RWPE1 (cell line): ENCODE measurements at regions not wholly inside any gene's neighbourhood (a gene's known extent, or its start where the extent isn't known, plus 50 kb on each side); places are given as distances from the start of the nearest gene placed in this dataset.

ENCODE experiments used
- CTCF ChIA-PET: fragments of 350-600 bp; sonication (Branson Sonifier 250); formaldehyde crosslinking; extraction: SDS; loops from one replicate; lab custom pipeline; 2021; lab: Yijun Ruan, JAX
- POLR2A ChIA-PET: fragments of 400-600 bp; formaldehyde crosslinking; extraction: SDS; loops from one replicate; lab custom pipeline; 2020; ENCODE audit warnings: antibody characterized with exemption; ENCODE audit not compliant: low non-redundant PET; lab: Yijun Ruan, JAX
- DNase-seq: peaks from one replicate; pipeline ENCODE4 v3.0.0; 2012; ENCODE audit warnings: low spot score
- H3K27ac ChIP-seq: fragments of 450-650 bp; 2 replicates; pipeline ENCODE4 v1.5.1; 2017
- TF ChIP-seq, protein P1 (sequence below): fragments of 450-650 bp; conservative IDR thresholded peaks from 2 replicates; pipeline ENCODE4 v1.5.1; 2017; ENCODE audit warnings: low read depth, mild to moderate bottlenecking

DNA sequence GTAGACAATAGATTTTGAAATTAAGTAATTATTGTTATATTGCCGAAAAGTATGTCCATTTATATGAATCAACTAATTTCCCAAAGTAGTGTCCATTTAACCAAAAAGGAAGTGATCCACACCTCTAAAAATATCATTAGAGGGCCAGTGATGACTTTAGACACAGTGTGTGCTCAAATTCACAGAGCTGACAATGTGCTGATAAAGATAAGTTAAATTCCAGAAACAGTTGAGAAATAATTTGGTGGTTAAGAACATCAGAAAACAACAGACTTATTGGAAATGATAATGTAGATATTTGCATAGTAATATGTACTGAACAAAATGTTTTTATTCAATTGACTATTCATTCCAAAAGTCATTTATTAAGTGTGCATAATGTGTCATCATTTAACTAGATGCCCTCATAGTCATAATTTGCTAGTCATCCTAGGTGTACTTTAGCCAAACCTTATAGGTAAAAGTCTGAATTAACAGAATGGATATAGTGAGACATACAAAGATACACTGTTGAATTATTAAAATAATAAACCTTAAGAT is 230.2 kb upstream of the ADAMTS9 start:
- H3K27ac ChIP-seq = no peak overlapping the region
- ChIA-PET POLR2A (no interaction called here), CTCF (no interaction called here)
- DNase-seq = no peak
- TF ChIP-seq, protein P1, sequence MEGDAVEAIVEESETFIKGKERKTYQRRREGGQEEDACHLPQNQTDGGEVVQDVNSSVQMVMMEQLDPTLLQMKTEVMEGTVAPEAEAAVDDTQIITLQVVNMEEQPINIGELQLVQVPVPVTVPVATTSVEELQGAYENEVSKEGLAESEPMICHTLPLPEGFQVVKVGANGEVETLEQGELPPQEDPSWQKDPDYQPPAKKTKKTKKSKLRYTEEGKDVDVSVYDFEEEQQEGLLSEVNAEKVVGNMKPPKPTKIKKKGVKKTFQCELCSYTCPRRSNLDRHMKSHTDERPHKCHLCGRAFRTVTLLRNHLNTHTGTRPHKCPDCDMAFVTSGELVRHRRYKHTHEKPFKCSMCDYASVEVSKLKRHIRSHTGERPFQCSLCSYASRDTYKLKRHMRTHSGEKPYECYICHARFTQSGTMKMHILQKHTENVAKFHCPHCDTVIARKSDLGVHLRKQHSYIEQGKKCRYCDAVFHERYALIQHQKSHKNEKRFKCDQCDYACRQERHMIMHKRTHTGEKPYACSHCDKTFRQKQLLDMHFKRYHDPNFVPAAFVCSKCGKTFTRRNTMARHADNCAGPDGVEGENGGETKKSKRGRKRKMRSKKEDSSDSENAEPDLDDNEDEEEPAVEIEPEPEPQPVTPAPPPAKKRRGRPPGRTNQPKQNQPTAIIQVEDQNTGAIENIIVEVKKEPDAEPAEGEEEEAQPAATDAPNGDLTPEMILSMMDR = no peak

DNA sequence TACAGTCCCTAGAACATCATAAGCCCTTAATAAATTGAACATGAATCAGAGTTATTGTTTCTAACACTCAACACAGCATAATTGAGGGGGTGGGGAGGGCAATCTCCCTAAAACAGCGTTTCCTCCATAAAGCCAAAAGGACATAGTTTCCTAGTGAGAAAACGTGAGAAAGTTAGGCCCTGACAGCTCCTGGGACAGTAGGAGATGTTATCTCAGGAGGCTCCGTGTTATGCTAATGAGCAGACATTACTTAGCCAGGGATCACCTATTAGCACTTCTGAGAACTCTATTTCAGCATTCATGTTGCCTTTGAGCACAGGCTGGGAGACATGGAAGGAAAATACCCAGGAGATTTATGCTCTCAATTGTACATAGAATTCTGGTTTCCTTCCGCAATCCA is 229.1 kb upstream of the ADAMTS9 start:
- ChIA-PET POLR2A (no interaction called here), CTCF (no interaction called here)
- no peak overlapping the region for H3K27ac ChIP-seq
- TF ChIP-seq, protein P1 = no peak
- no peak for DNase-seq

DNA sequence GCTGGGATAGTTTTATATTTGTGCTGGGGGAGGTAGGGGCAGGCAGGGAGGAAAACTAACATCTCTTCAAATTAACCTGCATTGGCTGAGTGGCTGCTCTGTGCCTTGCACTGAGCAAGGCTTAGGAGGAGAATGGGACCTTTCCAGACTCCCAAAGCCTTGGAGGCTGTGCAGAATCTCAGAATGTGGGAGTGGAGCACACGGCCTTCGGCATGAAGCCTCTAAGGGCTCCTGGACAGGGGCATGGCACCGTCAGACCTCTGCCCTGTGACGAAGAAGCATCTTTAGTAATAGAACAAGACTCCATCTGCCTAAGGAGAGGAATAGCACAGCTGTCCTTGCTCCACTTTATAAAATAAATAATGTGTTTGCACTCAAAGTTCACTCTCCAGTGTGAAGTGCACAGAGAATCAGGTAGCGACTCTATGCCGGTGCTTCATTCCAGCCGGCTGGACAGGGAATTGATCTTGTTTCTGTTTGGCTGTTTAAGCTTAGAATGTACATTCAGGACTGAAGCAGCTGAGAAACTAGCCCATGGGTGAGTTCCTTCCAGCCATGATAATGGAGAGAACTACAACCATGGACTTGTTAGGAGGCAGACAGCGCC is 228.5 kb upstream of the ADAMTS9 start:
- CTCF ChIA-PET = no interaction called here
- H3K27ac ChIP-seq = no peak overlapping the region
- DNase-seq = no peak
- TF ChIP-seq, protein P1 = no peak
- POLR2A ChIA-PET = no interaction called here

DNA sequence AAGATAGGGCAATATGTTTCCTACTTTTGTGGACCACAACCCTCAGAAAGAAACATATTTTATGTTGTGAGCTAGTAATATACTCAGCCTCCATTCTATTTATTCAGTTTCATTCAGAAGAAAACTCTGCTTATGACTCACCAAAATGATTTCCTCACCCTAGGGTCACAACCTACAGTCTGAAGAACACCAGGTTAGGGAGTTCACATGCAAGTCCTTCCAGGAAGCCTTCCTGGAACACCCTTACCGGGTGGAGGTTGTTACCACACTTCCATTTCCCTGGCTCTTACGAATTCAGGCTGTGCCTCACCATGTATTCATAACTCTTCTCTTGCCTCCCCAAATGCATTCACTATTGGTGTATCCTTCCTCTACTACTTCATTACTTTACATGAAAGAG is 228.0 kb upstream of the ADAMTS9 start:
- ChIA-PET CTCF (no interaction called here), POLR2A (no interaction called here)
- DNase-seq = peak; percentile 28
- H3K27ac ChIP-seq = no peak overlapping the region
- TF ChIP-seq, protein P1 = no peak

DNA sequence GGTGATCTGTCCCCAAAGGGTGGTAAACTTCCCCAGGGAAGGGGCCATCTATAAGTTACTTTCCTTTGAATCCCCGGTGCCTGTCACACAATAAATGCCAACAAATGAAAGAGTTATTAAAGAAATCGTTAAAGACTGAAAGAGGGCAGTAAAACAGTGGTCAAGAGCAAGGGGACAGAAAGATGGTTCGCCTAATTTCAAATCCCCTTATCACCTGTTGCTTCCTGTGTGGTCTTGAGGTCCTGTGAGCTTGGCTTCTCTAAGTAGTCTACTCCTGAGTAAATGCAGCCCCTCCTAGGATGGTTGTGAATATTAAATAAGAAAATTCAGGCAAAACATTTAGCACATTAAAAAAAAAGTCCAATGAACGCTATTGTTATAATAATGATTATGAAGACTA is 225.7 kb upstream of the ADAMTS9 start:
- no peak for DNase-seq
- ChIA-PET CTCF (no interaction called here), POLR2A (no interaction called here)
- TF ChIP-seq, protein P1 = no peak
- no peak overlapping the region for H3K27ac ChIP-seq

DNA sequence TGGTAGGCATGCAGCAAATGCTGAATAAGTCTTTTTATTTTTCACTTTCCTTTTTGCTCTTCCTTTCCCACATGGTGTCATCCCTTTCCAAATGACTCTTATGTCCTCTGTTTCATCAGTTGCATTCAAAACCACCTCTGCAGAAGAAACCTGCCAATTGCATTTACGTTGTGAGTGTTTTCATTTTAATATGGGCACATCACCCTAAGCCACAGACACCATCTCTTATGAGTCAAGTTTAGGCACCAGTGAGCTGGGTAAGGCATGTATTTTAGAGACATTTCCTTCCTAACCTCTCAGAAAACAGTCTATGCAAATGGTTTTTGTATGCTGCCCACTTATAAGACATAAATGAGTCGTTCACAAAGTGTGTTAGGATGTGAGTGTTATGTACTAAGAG is 223.3 kb upstream of the ADAMTS9 start:
- TF ChIP-seq, protein P1 = no peak
- no peak overlapping the region for H3K27ac ChIP-seq
- CTCF ChIA-PET = no interaction called here
- no peak for DNase-seq
- POLR2A ChIA-PET = no interaction called here
